Dermis blood vessel endothelial cell (primary cell): ENCODE measurements at regions not wholly inside any gene's neighbourhood (a gene's known extent, or its start where the extent isn't known, plus 50 kb on each side); places are given as distances from the start of the nearest gene placed in this dataset.

Source experiments
- DNase-seq: peaks from one replicate; pipeline ENCODE4 v3.0.0; 2010

- DNase-seq: no peak
Observed at GRCh38 chr1:5404412-5405203, 587.6 kb downstream of the NPHP4 start.

- DNase-seq: no peak
Observed at GRCh38 chr1:5403935-5404334, 588.3 kb downstream of the NPHP4 start.

GRCh38 chr1:5402618-5403017 is 589.6 kb downstream of the NPHP4 start:
- DNase-seq: no peak

- no peak for DNase-seq
Observed at GRCh38 chr1:5399771-5400170, 592.5 kb downstream of the NPHP4 start.

GRCh38 chr1:5396593-5396992 is 595.6 kb downstream of the NPHP4 start:
- DNase-seq: no peak

GRCh38 chr1:5394111-5394510 is 598.1 kb downstream of the NPHP4 start:
- DNase-seq: no peak

- DNase-seq: no peak
Observed at GRCh38 chr1:5393603-5394002, 598.6 kb downstream of the NPHP4 start.

GRCh38 chr1:5393146-5393545 is 599.1 kb downstream of the NPHP4 start:
- no peak for DNase-seq

- DNase-seq: no peak
Observed at GRCh38 chr1:5391725-5392124, 600.5 kb downstream of the NPHP4 start.

- no peak for DNase-seq
Observed at GRCh38 chr1:5390504-5390903, 601.7 kb downstream of the NPHP4 start.

GRCh38 chr1:5389101-5389885 is 602.9 kb downstream of the NPHP4 start:
- no peak for DNase-seq

GRCh38 chr1:5388622-5389021 is 603.6 kb downstream of the NPHP4 start:
- no peak for DNase-seq

GRCh38 chr1:5386371-5386770 is 605.9 kb downstream of the NPHP4 start:
- no peak for DNase-seq

- no peak for DNase-seq
Observed at GRCh38 chr1:5385956-5386355, 606.3 kb downstream of the NPHP4 start.

- no peak for DNase-seq
Observed at GRCh38 chr1:5385096-5385799, 607.0 kb downstream of the NPHP4 start.

GRCh38 chr1:5381491-5381890 is 610.7 kb downstream of the NPHP4 start:
- DNase-seq: no peak

GRCh38 chr1:5379176-5379759 is 613.0 kb downstream of the NPHP4 start:
- DNase-seq: no peak

GRCh38 chr1:5376538-5377247 is 615.5 kb downstream of the NPHP4 start:
- DNase-seq: no peak

GRCh38 chr1:5375481-5375880 is 616.7 kb downstream of the NPHP4 start:
- DNase-seq: no peak

GRCh38 chr1:5374192-5374591 is 618.0 kb downstream of the NPHP4 start:
- no peak for DNase-seq

GRCh38 chr1:5373281-5373680 is 618.9 kb downstream of the NPHP4 start:
- DNase-seq: no peak

GRCh38 chr1:5371270-5371669 is 621.0 kb downstream of the NPHP4 start:
- no peak for DNase-seq
